ENCODE measurements at regions not wholly inside any gene's neighbourhood (a gene's known extent, or its start where the extent isn't known, plus 50 kb on each side); places are given as distances from the start of the nearest gene placed in this dataset.

GRCh38 chr15:93428150-93428549, 339.1 kb upstream of the RGMA start (continued):
- TF ChIP-seq ZNF407 (IDR thresholded peaks at IDR 0.05; ENCODE audit: low read depth), result no peak

- no peak overlapping the region for H3K4me2 ChIP-seq (ENCODE audit: insufficient read depth, low read length)
- DNase-seq (ENCODE audit: extremely low read depth in 1 of 4, low spot score in 3 of 4) (no peak), FAIRE-seq (no peak), ATAC-seq (no peak)
- no peaks in the 10 kb centered on the region for H4K20me1 ChIP-seq (replicated peaks; ENCODE audit: control insufficient read depth, insufficient read depth, low read length)
- no peaks in the 10 kb centered on the region for H3K9me1 ChIP-seq (ENCODE audit: control insufficient read depth, insufficient read depth, low read length)
- ChIA-PET CTCF (ENCODE audit: low intra/inter-chr PET ratio) (no interaction called here), POLR2A (interaction anchor here (0.6 kb wide), 1 partner anchor 37 kb away, joined by 3 read pairs; no protein-coding TSS in a partner anchor)
- H3K79me2 ChIP-seq (ENCODE audit: control insufficient read depth, insufficient read depth, low read length), result no peaks in the 10 kb centered on the region
- WGBS (ENCODE audit: insufficient coverage, low coverage, missing lambda C conversion rate), result 0% methylated on average over 9 of the region's 9 CpGs
- intact Hi-C loops (cut with micrococcal nuclease) (no loop called here), in situ Hi-C loops (cut with MboI) (no loop called here)
- H3K9me3 ChIP-seq (replicated peaks; ENCODE audit: control insufficient read depth, insufficient read depth, low read depth, low read length), result no peaks in the 10 kb centered on the region
- no peaks in the 10 kb centered on the region for H3K36me3 ChIP-seq (ENCODE audit: control insufficient read depth, insufficient read depth, low read length)
- no peak overlapping the region for H3K27ac ChIP-seq (ENCODE audit: extremely low read depth, low read depth, low read length)
- H3K27me3 ChIP-seq (ENCODE audit: control insufficient read depth in 2 of 2, insufficient read depth in 2 of 2, low read length in 2 of 2), result no peaks in the 10 kb centered on the region
- BruUV-seq (replicated peaks), result no TSS peak
- no peak overlapping the region; a peak in 1 of 4 replicates for H3K9ac ChIP-seq (ENCODE audit: insufficient read depth in 1 of 2, low read depth in 2 of 2, low read length in 2 of 2)
- H3K4me3 ChIP-seq, result no peak overlapping the region
- no peak overlapping the region for H2AFZ ChIP-seq (ENCODE audit: low read depth, low read length)
- no peaks in the 10 kb centered on the region for H3K4me1 ChIP-seq (replicated peaks in 1 of 2; ENCODE audit: control insufficient read depth in 2 of 2, insufficient read depth in 2 of 2, low read length in 2 of 2)
- no peak for TF ChIP-seq RERE (CRISPR knock-in tag; IDR thresholded peaks at IDR 0.05; ENCODE audit: borderline replicate concordance)
- TF ChIP-seq ZBTB43 (CRISPR knock-in tag; IDR thresholded peaks at IDR 0.05), result no peak
- no peak for TF ChIP-seq CREBBP (IDR thresholded peaks at IDR 0.05; ENCODE audit: low read depth, low read length)
- TF ChIP-seq SRSF7 (optimal IDR thresholded peaks at IDR 0.05; ENCODE audit: low read depth, low read length), result no peak
Observed at GRCh38 chr15:93424131-93424530, 335.1 kb upstream of the RGMA start.

All from K562 (cell line).